Uterus (tissue), 3 donors: ENCODE measurements at regions not wholly inside any gene's neighbourhood (a gene's known extent, or its start where the extent isn't known, plus 50 kb on each side); places are given as distances from the start of the nearest gene placed in this dataset.

Experiments used
- DNase-seq, 2 donors: peaks; one replicate each; pipeline ENCODE4 v3.0.0-alpha.2; 2019 to 2020
- H3K27ac ChIP-seq, 2 donors: fragments of 200-600 bp; sonication (generic); 1 replicate in 1 of 2; 2 replicates in 1 of 2; pipeline ENCODE4 v1.5.1; 2016 to 2018
- H3K27me3 ChIP-seq, 2 donors: fragments of 200-600 bp; sonication (generic); one replicate each; pipeline ENCODE4 v1.5.1; 2018 to 2019; ENCODE audit warnings: control low read depth in 1 of 2
- H3K36me3 ChIP-seq, 2 donors: fragments of 200-600 bp; sonication (generic); one replicate each; pipeline ENCODE4 v1.5.1; 2019; ENCODE audit warnings: control low read depth in 1 of 2
- H3K4me1 ChIP-seq, 2 donors: fragments of 200-600 bp; sonication (generic); one replicate each; pipeline ENCODE4 v1.5.1; 2018 to 2019; ENCODE audit warnings: control low read depth in 1 of 2
- H3K4me3 ChIP-seq, 2 donors: fragments of 200-600 bp; sonication (generic); 1 replicate in 1 of 2; 2 replicates in 1 of 2; pipeline ENCODE4 v1.5.1; 2018 to 2019; ENCODE audit warnings: mild to moderate bottlenecking in 1 of 2
- H3K9me3 ChIP-seq, 2 donors: fragments of 200-600 bp; sonication (generic); one replicate each; pipeline ENCODE4 v1.5.1; 2019; ENCODE audit warnings: control low read depth in 1 of 2
- CTCF ChIP-seq, 4 experiments: fragments of 200-600 bp in 2 of 4; fragments of 450-650 bp in 2 of 4; sonication (generic) in 2 of 4; IDR thresholded peaks; one replicate each; pipeline ENCODE4 v1.5.1; 2016 to 2019; ENCODE audit warnings: antibody characterized with exemption in 4 of 4, mild to moderate bottlenecking in 2 of 4, moderate library complexity in 1 of 4
- POLR2A ChIP-seq, 2 donors: fragments of 450-650 bp; IDR thresholded peaks; one replicate each; pipeline ENCODE4 v1.6.1; 2016; ENCODE audit warnings: antibody characterized with exemption in 2 of 2, mild to moderate bottlenecking in 1 of 2, moderate library complexity in 1 of 2
- intact Hi-C: fragments of 100-400 bp; cut with DNase I; formaldehyde crosslinking; loops from one replicate; pipeline ENCODE4 v1.15.1; 2023; ENCODE audit warnings: low total_unique reads
- donor health status: DM: yes; HTN: yes; CAD: no.

GRCh38 chr21:24894324-24894723, 713.0 kb downstream of the MRPL39 start:
- H3K27me3 ChIP-seq, result no peaks in the 10 kb centered on the region
- H3K9me3 ChIP-seq, result no peaks in the 10 kb centered on the region

DNA sequence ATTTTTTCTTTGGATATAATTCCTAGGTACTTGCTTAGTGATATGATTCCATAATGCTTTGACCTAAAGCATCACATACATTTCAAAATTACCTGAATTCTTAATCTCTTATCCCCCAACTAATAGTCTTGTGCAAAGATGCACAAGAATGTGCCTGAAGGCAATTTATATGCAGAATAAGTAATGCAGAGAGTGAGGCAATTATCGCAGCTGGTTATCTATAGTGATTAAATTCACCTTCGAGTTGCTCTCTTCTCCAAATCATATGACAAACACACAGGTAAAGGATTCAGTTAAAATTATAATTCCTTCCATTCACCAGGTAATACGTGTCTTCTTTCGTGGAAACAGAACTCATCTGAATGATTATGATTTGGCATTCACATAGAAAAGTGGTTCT, 717.3 kb downstream of the MRPL39 start:
- H3K27ac ChIP-seq, result no peak overlapping the region
- H3K4me1 ChIP-seq, result no peaks in the 10 kb centered on the region
- TF ChIP-seq CTCF (IDR thresholded peaks at IDR 0.05) (no peak), POLR2A (IDR thresholded peaks at IDR 0.05) (no peak)
- intact Hi-C loops, result no loop called here
- H3K27me3 ChIP-seq, result no peaks in the 10 kb centered on the region
- no peaks in the 10 kb centered on the region for H3K36me3 ChIP-seq
- DNase-seq, result no peak
- no peaks in the 10 kb centered on the region for H3K9me3 ChIP-seq
- H3K4me3 ChIP-seq, result no peak overlapping the region

More at GRCh38 chr21:24894324-24894723, 713.0 kb downstream of the MRPL39 start:
- Histone ChIP-seq H3K36me3 (no peaks in the 10 kb centered on the region), H3K27ac (no peak overlapping the region), H3K4me1 (no peaks in the 10 kb centered on the region), H3K4me3 (no peak overlapping the region)
- no peak for DNase-seq
- intact Hi-C loops, result no loop called here
- TF ChIP-seq CTCF (IDR thresholded peaks at IDR 0.05) (no peak), POLR2A (IDR thresholded peaks at IDR 0.05) (no peak)

DNA sequence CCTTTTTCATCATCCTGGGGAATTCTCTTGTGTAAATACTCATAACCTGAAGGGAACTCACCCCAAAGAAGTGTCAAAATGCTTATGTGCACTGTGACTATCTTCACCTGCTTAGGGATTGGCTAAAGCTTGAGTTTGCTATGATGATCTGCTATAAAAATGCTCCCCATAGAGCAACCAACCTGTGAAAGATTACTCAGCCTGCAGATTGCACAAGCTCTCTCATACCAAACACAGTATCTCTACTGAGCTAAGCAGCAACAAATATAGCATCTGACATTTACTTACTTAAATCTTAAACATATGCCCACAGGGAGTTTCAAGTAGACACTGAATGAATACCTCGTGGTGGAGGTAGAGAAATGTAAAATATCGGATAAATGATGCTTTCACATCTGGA, 725.8 kb downstream of the MRPL39 start:
- Histone ChIP-seq H3K27me3 (no peaks in the 10 kb centered on the region), H3K36me3 (no peaks in the 10 kb centered on the region), H3K4me1 (no peaks in the 10 kb centered on the region), H3K9me3 (no peaks in the 10 kb centered on the region), H3K4me3 (no peak overlapping the region), H3K27ac (no peak overlapping the region)
- intact Hi-C loops, result no loop called here
- DNase-seq, result no peak
- no peak for TF ChIP-seq POLR2A (IDR thresholded peaks at IDR 0.05)
- no peak for TF ChIP-seq CTCF (IDR thresholded peaks at IDR 0.05)

- intact Hi-C loops, result no loop called here
- Histone ChIP-seq H3K9me3 (no peaks in the 10 kb centered on the region), H3K27me3 (no peaks in the 10 kb centered on the region), H3K27ac (no peak overlapping the region), H3K4me3 (no peak overlapping the region), H3K4me1 (no peaks in the 10 kb centered on the region), H3K36me3 (no peaks in the 10 kb centered on the region)
- TF ChIP-seq POLR2A (IDR thresholded peaks at IDR 0.05) (no peak), CTCF (IDR thresholded peaks at IDR 0.05) (no peak)
- no peak for DNase-seq
These were observed 736.6 kb downstream of the MRPL39 start for GRCh38 chr21:24870633-24871032.

DNA sequence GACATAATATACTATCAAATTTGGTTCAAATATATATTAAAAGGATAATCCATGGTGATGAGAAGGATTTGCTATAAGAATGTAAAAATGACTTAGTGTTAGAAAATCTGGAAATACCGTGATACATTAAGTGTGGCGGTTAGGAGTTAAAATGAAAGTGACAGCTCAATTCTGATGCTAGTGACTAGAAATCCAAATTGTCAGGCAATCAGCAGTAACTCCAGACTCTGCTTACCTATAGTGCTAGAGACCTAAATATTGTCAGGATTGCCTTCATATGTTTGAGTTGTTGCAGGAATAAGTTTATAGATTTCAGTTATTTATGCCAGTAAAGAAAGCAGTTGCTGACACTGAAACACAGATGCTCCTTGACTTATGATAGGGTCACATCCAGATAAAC, 737.4 kb downstream of the MRPL39 start:
- Histone ChIP-seq H3K4me3 (no peak overlapping the region), H3K9me3 (no peaks in the 10 kb centered on the region)

More for the DNA sequence above, 737.4 kb downstream of the MRPL39 start:
- no peak for TF ChIP-seq POLR2A (IDR thresholded peaks at IDR 0.05)
- TF ChIP-seq CTCF (IDR thresholded peaks at IDR 0.05), result no peak
- no peaks in the 10 kb centered on the region for H3K27me3 ChIP-seq
- intact Hi-C loops, result no loop called here
- no peaks in the 10 kb centered on the region for H3K4me1 ChIP-seq
- H3K36me3 ChIP-seq, result no peaks in the 10 kb centered on the region
- DNase-seq, result no peak
- no peak overlapping the region for H3K27ac ChIP-seq
